PC-3 (cell line): ENCODE measurements at regions not wholly inside any gene's neighbourhood (a gene's known extent, or its start where the extent isn't known, plus 50 kb on each side); places are given as distances from the start of the nearest gene placed in this dataset.
"Not testable (repeated sequence)": the region's sequence is repeated elsewhere in the genome, so short reads cannot be mapped to it uniquely, and the experiment has no call there.

Source experiments
- ATAC-seq: fragments of 200-7000 bp; cut with Tn5 transposase; 2 replicates; pipeline ENCODE4 v1.9.1; 2020; ENCODE audit warnings: mild to moderate bottlenecking, moderate library complexity
- BruUV-seq: library from RNA; stranded (reverse); fragments of 400-500 nt; replicated peaks from 2 replicates; lab custom pipeline; 2021; lab: Mats Ljungman, UMichigan
- CTCF ChIA-PET: fragments of 300-600 bp; sonication (Branson Sonifier 250); formaldehyde crosslinking; loops from one replicate; lab custom pipeline; 2022; ENCODE audit warnings: antibody characterized with exemption; lab: Charles Lee
- POLR2A ChIA-PET: fragments of 300-600 bp; sonication (Branson Sonifier 250); formaldehyde crosslinking; loops from one replicate; lab custom pipeline; 2022; ENCODE audit warnings: antibody characterized with exemption; ENCODE audit not compliant: unreplicated experiment; lab: Charles Lee
- DNase-seq: peaks from one replicate; pipeline ENCODE4 v3.0.0-alpha.2; 2015
- H2AFZ ChIP-seq: fragments of 300-600 bp; sonication (generic); 2 replicates; pipeline ENCODE4 v1.6.0; 2016; ENCODE audit warnings: antibody characterized with exemption, low read length
- H3F3A ChIP-seq: fragments of 300-600 bp; sonication (generic); one replicate; pipeline ENCODE4 v1.6.0; 2017; ENCODE audit warnings: antibody characterized with exemption, low read length, control low read depth, mild to moderate bottlenecking; ENCODE audit not compliant: unreplicated experiment
- H3K27ac ChIP-seq: fragments of 300-600 bp; sonication (generic); 2 replicates; pipeline ENCODE4 v1.5.1; 2016; ENCODE audit warnings: mild to moderate bottlenecking, low read length
- H3K27me3 ChIP-seq: fragments of 300-600 bp; sonication (generic); 2 replicates; pipeline ENCODE4 v1.6.1; 2016; ENCODE audit warnings: low read length, mixed read lengths
- H3K36me3 ChIP-seq: fragments of 300-600 bp; sonication (generic); 2 replicates; pipeline ENCODE4 v1.6.1; 2016; ENCODE audit warnings: low read depth, mixed run types, low read length, mixed read lengths
- H3K4me1 ChIP-seq: fragments of 300-600 bp; sonication (generic); 2 replicates; pipeline ENCODE4 v1.5.1; 2016; ENCODE audit warnings: low read length; ENCODE audit not compliant: insufficient read depth
- H3K4me2 ChIP-seq: fragments of 300-600 bp; sonication (generic); 2 replicates; pipeline ENCODE4 v1.6.0; 2016; ENCODE audit warnings: low read length
- H3K4me3 ChIP-seq: fragments of 300-600 bp; sonication (generic); 2 replicates; pipeline ENCODE4 v1.5.1; 2016; ENCODE audit warnings: mild to moderate bottlenecking, low read length, mixed read lengths
- H3K79me2 ChIP-seq: fragments of 300-600 bp; sonication (generic); 2 replicates; pipeline ENCODE4 v1.6.1; 2017; ENCODE audit warnings: low read length, mixed read lengths
- H3K9ac ChIP-seq: fragments of 300-600 bp; sonication (generic); 2 replicates; pipeline ENCODE4 v1.6.0; 2016; ENCODE audit warnings: mild to moderate bottlenecking, low read length
- H3K9me2 ChIP-seq: fragments of 300-600 bp; sonication (generic); replicated peaks from 2 replicates; pipeline ENCODE4 v1.6.1; 2016; ENCODE audit warnings: mixed run types, low read length, mixed read lengths
- H3K9me3 ChIP-seq: fragments of 300-600 bp; sonication (generic); 2 replicates; pipeline ENCODE4 v1.6.1; 2016; ENCODE audit warnings: low read length, mixed read lengths
- H4K20me1 ChIP-seq: fragments of 300-600 bp; sonication (generic); 2 replicates; pipeline ENCODE4 v1.6.1; 2016; ENCODE audit warnings: low read length, mixed read lengths
- CTCF ChIP-seq: fragments of 300-600 bp; sonication (generic); conservative IDR thresholded peaks from 2 replicates; pipeline ENCODE4 v1.5.1; 2017; ENCODE audit warnings: antibody characterized with exemption, low read depth, mild to moderate bottlenecking, low read length
- EZH2 ChIP-seq: fragments of 300-600 bp; sonication (generic); IDR thresholded peaks from one replicate; pipeline ENCODE4 v1.6.1; 2017; ENCODE audit warnings: antibody characterized with exemption, mild to moderate bottlenecking, low read length; ENCODE audit not compliant: unreplicated experiment
- EZH2phosphoT487 ChIP-seq: fragments of 300-600 bp; sonication (generic); IDR thresholded peaks from 2 replicates; pipeline ENCODE4 v1.6.1; 2018; ENCODE audit warnings: mild to moderate bottlenecking, antibody characterized with exemption, low read length, borderline replicate concordance
- intact Hi-C: fragments of 100-400 bp; cut with micrococcal nuclease; formaldehyde crosslinking; loops from 2 replicates; pipeline ENCODE4 v1.9.0; 2023

GRCh38 chr2:16025211-16025875, 85.0 kb downstream of the MYCN start:
- no TSS peak for BruUV-seq
- TF ChIP-seq EZH2phosphoT487 (no peak), EZH2 (no peak), CTCF (no peak)
- CTCF ChIA-PET = no interaction called here

GRCh38 chr2:16024628-16025027, 84.3 kb downstream of the MYCN start:
- H3K4me2 ChIP-seq, BruUV-seq, H3K27ac ChIP-seq, ATAC-seq, intact Hi-C loops, H3K4me3 ChIP-seq, CTCF ChIA-PET, H3K79me2 ChIP-seq, H3K27me3 ChIP-seq, H3F3A ChIP-seq, H3K4me1 ChIP-seq, H3K36me3 ChIP-seq, H3K9me2 ChIP-seq, H4K20me1 ChIP-seq, DNase-seq, POLR2A ChIA-PET, H3K9me3 ChIP-seq, H2AFZ ChIP-seq, H3K9ac ChIP-seq: not testable (repeated sequence)

More at GRCh38 chr2:16025211-16025875, 85.0 kb downstream of the MYCN start:
- H3K4me3 ChIP-seq = no peak overlapping the region
- H3K27me3 ChIP-seq = peaks cover 4% of the 10 kb centered on the region; the same call in 1 of the 2 replicates
- H3K9me3 ChIP-seq = no peaks in the 10 kb centered on the region
- H4K20me1 ChIP-seq = no peaks in the 10 kb centered on the region
- POLR2A ChIA-PET = no interaction called here
- DNase-seq (no peak), ATAC-seq (no peak)
- intact Hi-C loops = no loop called here
- no peaks in the 10 kb centered on the region for H3F3A ChIP-seq
- H3K4me2 ChIP-seq = no peak overlapping the region
- no peaks in the 10 kb centered on the region for H3K9me2 ChIP-seq
- H2AFZ ChIP-seq = no peak overlapping the region
- no peaks in the 10 kb centered on the region for H3K36me3 ChIP-seq
- H3K27ac ChIP-seq = no peak overlapping the region
- no peaks in the 10 kb centered on the region for H3K79me2 ChIP-seq
- no peak overlapping the region for H3K9ac ChIP-seq
- no peaks in the 10 kb centered on the region for H3K4me1 ChIP-seq

- CTCF ChIA-PET = no interaction called here
- H3K36me3 ChIP-seq = no peaks in the 10 kb centered on the region
- no peak overlapping the region for H3K4me3 ChIP-seq
- H3K9me3 ChIP-seq = no peaks in the 10 kb centered on the region
- POLR2A ChIA-PET = no interaction called here
- H4K20me1 ChIP-seq = no peaks in the 10 kb centered on the region
- H3K4me2 ChIP-seq = no peak overlapping the region
- no peaks in the 10 kb centered on the region for H3K9me2 ChIP-seq
- H2AFZ ChIP-seq = no peak overlapping the region
- BruUV-seq = no TSS peak
- no peak for ATAC-seq
- no peak for TF ChIP-seq EZH2phosphoT487
- no peak for TF ChIP-seq EZH2
- TF ChIP-seq CTCF = no peak
- H3K27ac ChIP-seq = no peak overlapping the region
- no peak for DNase-seq
- intact Hi-C loops = no loop called here
- peaks cover 4% of the 10 kb centered on the region; the same call in 1 of the 2 replicates for H3K27me3 ChIP-seq
- no peaks in the 10 kb centered on the region for H3K79me2 ChIP-seq
- H3K4me1 ChIP-seq = no peaks in the 10 kb centered on the region
- no peaks in the 10 kb centered on the region for H3F3A ChIP-seq
- no peak overlapping the region for H3K9ac ChIP-seq
Measured at GRCh38 chr2:16023506-16024360, 83.4 kb downstream of the MYCN start.
